ENCODE measurements at regions not wholly inside any gene's neighbourhood (a gene's known extent, or its start where the extent isn't known, plus 50 kb on each side); places are given as distances from the start of the nearest gene placed in this dataset.

- no peaks in the 10 kb centered on the region for H3K4me1 ChIP-seq (ENCODE audit: control insufficient read depth, insufficient read depth, low read length)
- H3K4me3 ChIP-seq (ENCODE audit: low read depth, low read length), result no peak overlapping the region
- H3K27ac ChIP-seq (ENCODE audit: extremely low read depth, low read depth, low read length), result no peak overlapping the region
- H3K9me3 ChIP-seq (ENCODE audit: control insufficient read depth, insufficient read depth, low read depth, low read length), result no peaks in the 10 kb centered on the region
- POLR2A ChIA-PET, result no interaction called here
- H3K36me3 ChIP-seq (ENCODE audit: control insufficient read depth in 2 of 2, insufficient read depth in 1 of 2, low read length in 2 of 2), result no peaks in the 10 kb centered on the region
- TF ChIP-seq, protein P1, sequence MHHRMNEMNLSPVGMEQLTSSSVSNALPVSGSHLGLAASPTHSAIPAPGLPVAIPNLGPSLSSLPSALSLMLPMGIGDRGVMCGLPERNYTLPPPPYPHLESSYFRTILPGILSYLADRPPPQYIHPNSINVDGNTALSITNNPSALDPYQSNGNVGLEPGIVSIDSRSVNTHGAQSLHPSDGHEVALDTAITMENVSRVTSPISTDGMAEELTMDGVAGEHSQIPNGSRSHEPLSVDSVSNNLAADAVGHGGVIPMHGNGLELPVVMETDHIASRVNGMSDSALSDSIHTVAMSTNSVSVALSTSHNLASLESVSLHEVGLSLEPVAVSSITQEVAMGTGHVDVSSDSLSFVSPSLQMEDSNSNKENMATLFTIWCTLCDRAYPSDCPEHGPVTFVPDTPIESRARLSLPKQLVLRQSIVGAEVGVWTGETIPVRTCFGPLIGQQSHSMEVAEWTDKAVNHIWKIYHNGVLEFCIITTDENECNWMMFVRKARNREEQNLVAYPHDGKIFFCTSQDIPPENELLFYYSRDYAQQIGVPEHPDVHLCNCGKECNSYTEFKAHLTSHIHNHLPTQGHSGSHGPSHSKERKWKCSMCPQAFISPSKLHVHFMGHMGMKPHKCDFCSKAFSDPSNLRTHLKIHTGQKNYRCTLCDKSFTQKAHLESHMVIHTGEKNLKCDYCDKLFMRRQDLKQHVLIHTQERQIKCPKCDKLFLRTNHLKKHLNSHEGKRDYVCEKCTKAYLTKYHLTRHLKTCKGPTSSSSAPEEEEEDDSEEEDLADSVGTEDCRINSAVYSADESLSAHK (tag by site-specific recombination; IDR thresholded peaks at IDR 0.05), result no peak
- TF ChIP-seq, protein P2, sequence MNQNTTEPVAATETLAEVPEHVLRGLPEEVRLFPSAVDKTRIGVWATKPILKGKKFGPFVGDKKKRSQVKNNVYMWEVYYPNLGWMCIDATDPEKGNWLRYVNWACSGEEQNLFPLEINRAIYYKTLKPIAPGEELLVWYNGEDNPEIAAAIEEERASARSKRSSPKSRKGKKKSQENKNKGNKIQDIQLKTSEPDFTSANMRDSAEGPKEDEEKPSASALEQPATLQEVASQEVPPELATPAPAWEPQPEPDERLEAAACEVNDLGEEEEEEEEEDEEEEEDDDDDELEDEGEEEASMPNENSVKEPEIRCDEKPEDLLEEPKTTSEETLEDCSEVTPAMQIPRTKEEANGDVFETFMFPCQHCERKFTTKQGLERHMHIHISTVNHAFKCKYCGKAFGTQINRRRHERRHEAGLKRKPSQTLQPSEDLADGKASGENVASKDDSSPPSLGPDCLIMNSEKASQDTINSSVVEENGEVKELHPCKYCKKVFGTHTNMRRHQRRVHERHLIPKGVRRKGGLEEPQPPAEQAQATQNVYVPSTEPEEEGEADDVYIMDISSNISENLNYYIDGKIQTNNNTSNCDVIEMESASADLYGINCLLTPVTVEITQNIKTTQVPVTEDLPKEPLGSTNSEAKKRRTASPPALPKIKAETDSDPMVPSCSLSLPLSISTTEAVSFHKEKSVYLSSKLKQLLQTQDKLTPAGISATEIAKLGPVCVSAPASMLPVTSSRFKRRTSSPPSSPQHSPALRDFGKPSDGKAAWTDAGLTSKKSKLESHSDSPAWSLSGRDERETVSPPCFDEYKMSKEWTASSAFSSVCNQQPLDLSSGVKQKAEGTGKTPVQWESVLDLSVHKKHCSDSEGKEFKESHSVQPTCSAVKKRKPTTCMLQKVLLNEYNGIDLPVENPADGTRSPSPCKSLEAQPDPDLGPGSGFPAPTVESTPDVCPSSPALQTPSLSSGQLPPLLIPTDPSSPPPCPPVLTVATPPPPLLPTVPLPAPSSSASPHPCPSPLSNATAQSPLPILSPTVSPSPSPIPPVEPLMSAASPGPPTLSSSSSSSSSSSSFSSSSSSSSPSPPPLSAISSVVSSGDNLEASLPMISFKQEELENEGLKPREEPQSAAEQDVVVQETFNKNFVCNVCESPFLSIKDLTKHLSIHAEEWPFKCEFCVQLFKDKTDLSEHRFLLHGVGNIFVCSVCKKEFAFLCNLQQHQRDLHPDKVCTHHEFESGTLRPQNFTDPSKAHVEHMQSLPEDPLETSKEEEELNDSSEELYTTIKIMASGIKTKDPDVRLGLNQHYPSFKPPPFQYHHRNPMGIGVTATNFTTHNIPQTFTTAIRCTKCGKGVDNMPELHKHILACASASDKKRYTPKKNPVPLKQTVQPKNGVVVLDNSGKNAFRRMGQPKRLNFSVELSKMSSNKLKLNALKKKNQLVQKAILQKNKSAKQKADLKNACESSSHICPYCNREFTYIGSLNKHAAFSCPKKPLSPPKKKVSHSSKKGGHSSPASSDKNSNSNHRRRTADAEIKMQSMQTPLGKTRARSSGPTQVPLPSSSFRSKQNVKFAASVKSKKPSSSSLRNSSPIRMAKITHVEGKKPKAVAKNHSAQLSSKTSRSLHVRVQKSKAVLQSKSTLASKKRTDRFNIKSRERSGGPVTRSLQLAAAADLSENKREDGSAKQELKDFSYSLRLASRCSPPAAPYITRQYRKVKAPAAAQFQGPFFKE (tag by site-specific recombination; IDR thresholded peaks at IDR 0.05; ENCODE audit: borderline replicate concordance), result no peak
- TF ChIP-seq GLIS1 (tag by site-specific recombination; IDR thresholded peaks at IDR 0.05) (no peak), SCRT2 (tag by site-specific recombination; IDR thresholded peaks at IDR 0.05) (no peak), ZBTB1 (tag by site-specific recombination; IDR thresholded peaks at IDR 0.05) (no peak), ZNF629 (tag by site-specific recombination; IDR thresholded peaks at IDR 0.05) (no peak), ZNF18 (tag by site-specific recombination; IDR thresholded peaks at IDR 0.05) (no peak), REPIN1 (tag by site-specific recombination; IDR thresholded peaks at IDR 0.05; ENCODE audit: low read depth) (no peak), ZNF280C (tag by site-specific recombination; IDR thresholded peaks at IDR 0.05) (no peak), ZNF266 (tag by site-specific recombination; IDR thresholded peaks at IDR 0.05; ENCODE audit: low read depth) (no peak), ZNF529 (tag by site-specific recombination; IDR thresholded peaks at IDR 0.05; ENCODE audit: insufficient replicate concordance) (no peak)
- CTCF ChIA-PET, result no interaction called here
Observed at GRCh38 chr3:159926573-159926972, 62.1 kb upstream of the IL12A start.

DNA sequence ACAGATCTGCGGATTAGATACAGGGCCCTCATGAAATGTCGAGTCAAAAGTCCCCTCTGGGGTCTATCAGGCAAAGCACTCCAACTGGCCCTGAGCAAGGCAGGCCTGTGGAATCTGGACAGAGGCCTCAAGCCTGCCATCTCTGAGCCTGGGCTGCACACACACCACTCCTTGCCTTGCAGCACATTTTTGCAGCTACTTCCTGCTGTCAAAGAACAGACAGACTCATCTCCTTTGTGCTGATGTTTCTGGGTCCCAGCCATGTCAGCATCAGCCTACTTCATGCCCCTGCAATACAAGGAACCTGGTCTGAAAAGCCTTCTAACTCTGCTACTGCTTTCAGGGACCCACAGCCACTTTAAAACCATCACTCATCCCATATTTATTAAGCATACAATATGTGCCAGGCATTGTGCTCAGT is 60.6 kb upstream of the IL12A start:
- H3K4me3 ChIP-seq (ENCODE audit: low read depth, low read length), result no peak overlapping the region
- POLR2A ChIA-PET, result no interaction called here
- no peaks in the 10 kb centered on the region for H3K9me3 ChIP-seq (ENCODE audit: control insufficient read depth, insufficient read depth, low read depth, low read length)
- CTCF ChIA-PET, result interaction anchor here (0.6 to 2.0 kb wide), 4 partner anchors 27 to 75 kb away, joined by 3 to 6 read pairs (median 4); no protein-coding TSS in a partner anchor
- no peaks in the 10 kb centered on the region for H3K36me3 ChIP-seq (ENCODE audit: control insufficient read depth in 2 of 2, insufficient read depth in 1 of 2, low read length in 2 of 2)
- TF ChIP-seq KLF17 (tag by site-specific recombination; IDR thresholded peaks at IDR 0.05) (no peak), GLI2 (tag by site-specific recombination; IDR thresholded peaks at IDR 0.05; ENCODE audit: borderline replicate concordance, low read depth) (no peak), ZNF266 (tag by site-specific recombination; IDR thresholded peaks at IDR 0.05; ENCODE audit: low read depth) (no peak)
- H3K27ac ChIP-seq (ENCODE audit: extremely low read depth, low read depth, low read length), result no peak overlapping the region
- no peaks in the 10 kb centered on the region for H3K4me1 ChIP-seq (ENCODE audit: control insufficient read depth, insufficient read depth, low read length)

Measured in HEK293 (cell line).